Osteocyte (in vitro differentiated cells): ENCODE measurements at regions not wholly inside any gene's neighbourhood (a gene's known extent, or its start where the extent isn't known, plus 50 kb on each side); places are given as distances from the start of the nearest gene placed in this dataset.

Experiments
- DNase-seq: peaks from one replicate; pipeline ENCODE4 v3.0.0; 2021; ENCODE audit warnings: mixed read lengths; ENCODE audit not compliant: unreplicated experiment; ENCODE audit errors: extremely low spot score
- H3K27ac Mint-ChIP-seq: one replicate; pipeline ENCODE4 v1.8.0; 2021; ENCODE audit warnings: mild to moderate bottlenecking, mixed read lengths; ENCODE audit not compliant: unreplicated experiment
- H3K27me3 Mint-ChIP-seq: one replicate; pipeline ENCODE4 v1.8.0; 2021; ENCODE audit warnings: mixed read lengths; ENCODE audit not compliant: unreplicated experiment
- H3K36me3 Mint-ChIP-seq: one replicate; pipeline ENCODE4 v1.8.0; 2021; ENCODE audit warnings: mixed read lengths; ENCODE audit not compliant: unreplicated experiment
- H3K4me1 Mint-ChIP-seq: one replicate; pipeline ENCODE4 v1.8.0; 2021; ENCODE audit warnings: mixed read lengths; ENCODE audit not compliant: unreplicated experiment
- H3K4me3 Mint-ChIP-seq: one replicate; pipeline ENCODE4 v1.8.0; 2021; ENCODE audit warnings: mild to moderate bottlenecking, moderate library complexity, mixed read lengths; ENCODE audit not compliant: unreplicated experiment
- H3K9me3 Mint-ChIP-seq: one replicate; pipeline ENCODE4 v1.8.0; 2021; ENCODE audit warnings: mixed read lengths; ENCODE audit not compliant: unreplicated experiment
- CTCF ChIP-seq: fragments of 200-600 bp; sonication (generic); IDR thresholded peaks from 2 replicates; pipeline ENCODE4 v1.5.0; 2021; ENCODE audit warnings: antibody characterized with exemption, mild to moderate bottlenecking, moderate library complexity

GRCh38 chr12:124726596-124727263 lies 136.9 kb downstream of the SCARB1 start:
- Mint-ChIP-seq H3K4me1 (peaks cover 40% of the 10 kb centered on the region), H3K36me3 (no peaks in the 10 kb centered on the region), H3K9me3 (peaks cover 4% of the 10 kb centered on the region), H3K27ac (peak overlapping the region; percentile 66), H3K27me3 (no peaks in the 10 kb centered on the region), H3K4me3 (no peak overlapping the region)
- DNase-seq, result no peak
- no peak for TF ChIP-seq CTCF

GRCh38 chr12:124725597-124726237 lies 137.9 kb downstream of the SCARB1 start:
- Mint-ChIP-seq H3K27ac (no peak overlapping the region), H3K4me3 (no peak overlapping the region), H3K4me1 (peaks cover 44% of the 10 kb centered on the region), H3K27me3 (no peaks in the 10 kb centered on the region), H3K9me3 (peaks cover 4% of the 10 kb centered on the region), H3K36me3 (no peaks in the 10 kb centered on the region)
- no peak for DNase-seq
- no peak for TF ChIP-seq CTCF

GRCh38 chr12:124725099-124725498 lies 138.6 kb downstream of the SCARB1 start:
- Mint-ChIP-seq H3K9me3 (peaks cover 4% of the 10 kb centered on the region), H3K27ac (no peak overlapping the region), H3K36me3 (no peaks in the 10 kb centered on the region), H3K27me3 (no peaks in the 10 kb centered on the region), H3K4me1 (peaks cover 44% of the 10 kb centered on the region), H3K4me3 (no peak overlapping the region)
- DNase-seq, result no peak
- TF ChIP-seq CTCF, result no peak

- TF ChIP-seq CTCF, result no peak
- no peaks in the 10 kb centered on the region for H3K36me3 Mint-ChIP-seq
- H3K9me3 Mint-ChIP-seq, result peaks cover 4% of the 10 kb centered on the region
- H3K27ac Mint-ChIP-seq, result no peak overlapping the region
- H3K4me1 Mint-ChIP-seq, result peaks cover 37% of the 10 kb centered on the region
- DNase-seq, result no peak
- H3K4me3 Mint-ChIP-seq, result no peak overlapping the region
- no peaks in the 10 kb centered on the region for H3K27me3 Mint-ChIP-seq
Measured at GRCh38 chr12:124722878-124723277, 140.8 kb downstream of the SCARB1 start.

GRCh38 chr12:124721501-124722162 lies 142.0 kb downstream of the SCARB1 start:
- peaks cover 4% of the 10 kb centered on the region for H3K9me3 Mint-ChIP-seq
- no peaks in the 10 kb centered on the region for H3K27me3 Mint-ChIP-seq
- no peak for DNase-seq
- TF ChIP-seq CTCF, result no peak
- H3K4me3 Mint-ChIP-seq, result no peak overlapping the region
- no peaks in the 10 kb centered on the region for H3K36me3 Mint-ChIP-seq
- no peak overlapping the region for H3K27ac Mint-ChIP-seq
- H3K4me1 Mint-ChIP-seq, result peaks cover 24% of the 10 kb centered on the region
